ENCODE measurements at regions not wholly inside any gene's neighbourhood (a gene's known extent, or its start where the extent isn't known, plus 50 kb on each side); places are given as distances from the start of the nearest gene placed in this dataset.

- Histone ChIP-seq H2AFZ (ENCODE audit: low read length) (no peak overlapping the region), H3K9me2 (replicated peaks; ENCODE audit: low read length) (no peaks in the 10 kb centered on the region), H3K27ac (ENCODE audit: low read length) (no peak overlapping the region), H3K4me2 (ENCODE audit: low read length) (no peak overlapping the region), H3F3A (ENCODE audit: low read length, unreplicated experiment) (no peaks in the 10 kb centered on the region), H3K27me3 (ENCODE audit: low read length) (no peaks in the 10 kb centered on the region), H3K4me3 (ENCODE audit: low read length) (no peak overlapping the region), H3K36me3 (ENCODE audit: low read depth, low read length) (no peaks in the 10 kb centered on the region), H3K79me2 (ENCODE audit: low read length) (no peaks in the 10 kb centered on the region), H3K9ac (ENCODE audit: low read length) (no peak overlapping the region), H4K20me1 (ENCODE audit: low read length) (no peaks in the 10 kb centered on the region), H3K9me3 (ENCODE audit: low read length) (no peaks in the 10 kb centered on the region), H3K4me1 (ENCODE audit: insufficient read depth, low read length) (peaks cover 1% of the 10 kb centered on the region; the same call in 1 of the 2 replicates)
- CTCF ChIA-PET, result no interaction called here
- TF ChIP-seq, protein P1, sequence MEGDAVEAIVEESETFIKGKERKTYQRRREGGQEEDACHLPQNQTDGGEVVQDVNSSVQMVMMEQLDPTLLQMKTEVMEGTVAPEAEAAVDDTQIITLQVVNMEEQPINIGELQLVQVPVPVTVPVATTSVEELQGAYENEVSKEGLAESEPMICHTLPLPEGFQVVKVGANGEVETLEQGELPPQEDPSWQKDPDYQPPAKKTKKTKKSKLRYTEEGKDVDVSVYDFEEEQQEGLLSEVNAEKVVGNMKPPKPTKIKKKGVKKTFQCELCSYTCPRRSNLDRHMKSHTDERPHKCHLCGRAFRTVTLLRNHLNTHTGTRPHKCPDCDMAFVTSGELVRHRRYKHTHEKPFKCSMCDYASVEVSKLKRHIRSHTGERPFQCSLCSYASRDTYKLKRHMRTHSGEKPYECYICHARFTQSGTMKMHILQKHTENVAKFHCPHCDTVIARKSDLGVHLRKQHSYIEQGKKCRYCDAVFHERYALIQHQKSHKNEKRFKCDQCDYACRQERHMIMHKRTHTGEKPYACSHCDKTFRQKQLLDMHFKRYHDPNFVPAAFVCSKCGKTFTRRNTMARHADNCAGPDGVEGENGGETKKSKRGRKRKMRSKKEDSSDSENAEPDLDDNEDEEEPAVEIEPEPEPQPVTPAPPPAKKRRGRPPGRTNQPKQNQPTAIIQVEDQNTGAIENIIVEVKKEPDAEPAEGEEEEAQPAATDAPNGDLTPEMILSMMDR (conservative IDR thresholded peaks at IDR 0.05; ENCODE audit: low read depth, low read length), result no peak
- TF ChIP-seq EZH2 (IDR thresholded peaks at IDR 0.05; ENCODE audit: low read length, unreplicated experiment) (no peak), EZH2phosphoT487 (IDR thresholded peaks at IDR 0.05; ENCODE audit: borderline replicate concordance, low read length) (no peak)
- ATAC-seq, result no peak
- BruUV-seq (replicated peaks), result no TSS peak
- POLR2A ChIA-PET (ENCODE audit: unreplicated experiment), result no interaction called here
- DNase-seq, result no peak
- intact Hi-C loops (cut with micrococcal nuclease), result no loop called here
Measured at GRCh38 chr2:19844750-19845149, 57.0 kb downstream of the TTC32 start.

GRCh38 chr2:19843992-19844515 lies 57.7 kb downstream of the TTC32 start:
- H3K27me3 ChIP-seq (ENCODE audit: low read length), result no peaks in the 10 kb centered on the region

More at GRCh38 chr2:19843992-19844515, 57.7 kb downstream of the TTC32 start:
- intact Hi-C loops (cut with micrococcal nuclease), result no loop called here
- Histone ChIP-seq H2AFZ (ENCODE audit: low read length) (no peak overlapping the region), H3F3A (ENCODE audit: low read length, unreplicated experiment) (no peaks in the 10 kb centered on the region), H3K4me1 (ENCODE audit: insufficient read depth, low read length) (no peaks in the 10 kb centered on the region), H3K79me2 (ENCODE audit: low read length) (no peaks in the 10 kb centered on the region), H3K9ac (ENCODE audit: low read length) (no peak overlapping the region), H3K36me3 (ENCODE audit: low read depth, low read length) (no peaks in the 10 kb centered on the region), H3K9me2 (replicated peaks; ENCODE audit: low read length) (no peaks in the 10 kb centered on the region), H3K27ac (ENCODE audit: low read length) (no peak overlapping the region), H3K4me2 (ENCODE audit: low read length) (no peak overlapping the region), H3K4me3 (ENCODE audit: low read length) (no peak overlapping the region), H3K9me3 (ENCODE audit: low read length) (no peaks in the 10 kb centered on the region), H4K20me1 (ENCODE audit: low read length) (no peaks in the 10 kb centered on the region)
- TF ChIP-seq EZH2 (IDR thresholded peaks at IDR 0.05; ENCODE audit: low read length, unreplicated experiment) (no peak), EZH2phosphoT487 (IDR thresholded peaks at IDR 0.05; ENCODE audit: borderline replicate concordance, low read length) (no peak)
- TF ChIP-seq, protein P1 (conservative IDR thresholded peaks at IDR 0.05; ENCODE audit: low read depth, low read length), result no peak
- ChIA-PET CTCF (no interaction called here), POLR2A (ENCODE audit: unreplicated experiment) (no interaction called here)
- ATAC-seq (no peak), DNase-seq (no peak)
- BruUV-seq (replicated peaks), result no TSS peak

Data from PC-3 (cell line).